ENCODE measurements at regions not wholly inside any gene's neighbourhood (a gene's known extent, or its start where the extent isn't known, plus 50 kb on each side); places are given as distances from the start of the nearest gene placed in this dataset.
"Not testable (repeated sequence)": the region's sequence is repeated elsewhere in the genome, so short reads cannot be mapped to it uniquely, and the experiment has no call there.

DNA sequence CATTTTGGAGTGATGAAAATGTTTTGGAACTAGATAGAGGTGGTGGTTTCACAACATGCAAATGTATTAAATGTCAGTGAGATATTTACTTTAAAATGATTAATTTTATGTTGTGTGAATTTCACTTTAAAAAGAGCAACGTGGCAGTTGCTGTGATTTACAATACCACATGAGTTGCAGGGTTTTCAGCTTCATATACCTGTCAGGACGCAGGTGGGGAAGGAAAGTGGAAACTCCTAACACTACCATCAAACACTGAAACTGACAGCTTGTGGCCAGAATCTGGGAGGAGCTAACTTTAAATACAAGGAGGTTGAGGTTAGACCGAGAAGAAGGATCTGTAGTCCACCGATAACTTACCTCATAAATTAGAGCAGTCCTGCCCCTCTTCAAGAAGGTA is 168.9 kb upstream of the TMEM72 start:
- no peak for DNase-seq (ENCODE audit: low spot score)

DNA sequence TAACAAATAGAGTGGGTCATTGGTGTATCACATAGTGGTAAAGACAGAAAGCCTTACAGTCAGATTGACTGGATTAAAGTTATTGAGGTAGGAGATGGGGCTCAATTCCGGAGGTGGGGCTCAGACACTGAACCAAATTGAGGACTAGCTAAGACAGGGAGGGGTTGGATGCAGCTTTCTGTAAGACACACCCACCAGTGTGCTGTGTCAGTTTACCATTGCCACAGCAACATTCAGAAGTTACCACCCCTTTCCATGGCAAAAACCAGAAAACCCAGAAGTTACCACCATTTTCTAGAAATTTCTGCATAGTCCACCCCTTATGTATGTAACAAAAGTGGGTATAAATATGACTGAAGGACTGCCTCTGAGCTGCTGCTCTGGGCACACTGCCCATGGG is 167.6 kb upstream of the TMEM72 start:
- DNase-seq (ENCODE audit: low spot score), result no peak

DNA sequence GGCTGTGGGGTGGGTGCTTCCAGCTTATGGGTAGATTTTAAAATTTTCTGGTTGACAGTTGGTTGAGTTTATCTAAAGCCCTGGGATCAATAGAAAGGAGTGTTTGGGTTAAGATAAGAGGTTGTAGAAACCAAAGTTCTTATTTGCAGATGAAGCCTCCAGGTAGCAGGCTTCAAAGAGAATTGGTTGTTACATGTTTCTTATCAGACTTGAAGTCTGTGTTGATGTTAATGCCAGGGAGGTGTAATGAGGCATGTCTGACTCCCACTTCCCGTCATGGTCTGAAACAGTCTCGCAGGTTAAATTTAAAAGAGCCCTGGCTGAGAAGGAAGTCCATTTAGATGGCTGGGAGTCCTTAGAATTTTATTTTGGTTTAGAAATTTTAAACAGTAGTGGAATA is 165.2 kb upstream of the TMEM72 start:
- DNase-seq (ENCODE audit: low spot score), result no peak

DNA sequence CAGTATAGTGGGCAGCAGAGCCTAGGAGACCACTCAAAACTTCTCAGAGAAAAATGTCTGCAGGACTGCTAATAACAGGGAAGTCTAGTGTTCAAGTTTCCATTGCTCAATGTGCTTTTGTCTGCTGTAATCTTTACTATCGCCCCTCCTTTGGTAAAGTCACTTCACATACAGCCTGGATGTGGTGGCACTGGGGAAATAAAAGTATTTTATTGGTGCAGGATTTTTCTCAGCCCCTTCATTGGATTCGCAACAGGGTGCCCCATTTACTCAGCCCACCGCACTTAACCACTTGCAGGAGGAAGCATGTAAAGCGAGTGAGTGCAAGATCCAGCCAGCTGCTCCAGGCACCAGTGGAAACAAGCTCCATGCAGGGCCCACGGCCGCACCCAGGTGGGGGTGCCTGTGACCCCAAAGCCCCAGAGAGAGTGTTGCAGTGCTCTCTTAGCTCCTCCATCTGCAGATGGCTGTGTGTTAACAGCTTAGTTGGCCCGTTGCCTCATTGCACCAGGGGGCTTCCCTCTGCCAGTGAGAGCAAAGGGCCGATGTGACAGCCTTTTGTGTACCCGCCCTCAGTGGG is 163.5 kb upstream of the TMEM72 start:
- DNase-seq (ENCODE audit: low spot score), result no peak

DNA sequence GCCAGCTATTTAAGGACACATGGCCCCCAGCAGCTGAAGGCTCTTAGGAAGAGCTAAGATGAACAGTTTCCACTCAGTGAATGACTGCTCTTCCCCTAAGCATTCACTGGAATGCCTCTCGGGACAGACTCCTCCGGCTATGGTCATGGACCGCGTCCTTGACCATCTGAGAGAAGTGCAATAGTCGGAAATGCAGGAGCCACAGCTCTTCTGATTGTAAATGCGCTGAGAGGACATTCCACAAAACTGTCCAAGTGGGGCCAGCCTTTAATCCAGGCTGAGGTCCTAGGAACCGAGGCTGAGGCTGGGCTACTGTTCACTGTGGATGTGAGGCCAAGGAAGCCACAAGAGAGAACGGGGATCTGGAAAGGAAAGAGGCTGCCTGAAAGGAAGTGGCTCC is 162.0 kb upstream of the TMEM72 start:
- no peak for DNase-seq (ENCODE audit: low spot score)

DNA sequence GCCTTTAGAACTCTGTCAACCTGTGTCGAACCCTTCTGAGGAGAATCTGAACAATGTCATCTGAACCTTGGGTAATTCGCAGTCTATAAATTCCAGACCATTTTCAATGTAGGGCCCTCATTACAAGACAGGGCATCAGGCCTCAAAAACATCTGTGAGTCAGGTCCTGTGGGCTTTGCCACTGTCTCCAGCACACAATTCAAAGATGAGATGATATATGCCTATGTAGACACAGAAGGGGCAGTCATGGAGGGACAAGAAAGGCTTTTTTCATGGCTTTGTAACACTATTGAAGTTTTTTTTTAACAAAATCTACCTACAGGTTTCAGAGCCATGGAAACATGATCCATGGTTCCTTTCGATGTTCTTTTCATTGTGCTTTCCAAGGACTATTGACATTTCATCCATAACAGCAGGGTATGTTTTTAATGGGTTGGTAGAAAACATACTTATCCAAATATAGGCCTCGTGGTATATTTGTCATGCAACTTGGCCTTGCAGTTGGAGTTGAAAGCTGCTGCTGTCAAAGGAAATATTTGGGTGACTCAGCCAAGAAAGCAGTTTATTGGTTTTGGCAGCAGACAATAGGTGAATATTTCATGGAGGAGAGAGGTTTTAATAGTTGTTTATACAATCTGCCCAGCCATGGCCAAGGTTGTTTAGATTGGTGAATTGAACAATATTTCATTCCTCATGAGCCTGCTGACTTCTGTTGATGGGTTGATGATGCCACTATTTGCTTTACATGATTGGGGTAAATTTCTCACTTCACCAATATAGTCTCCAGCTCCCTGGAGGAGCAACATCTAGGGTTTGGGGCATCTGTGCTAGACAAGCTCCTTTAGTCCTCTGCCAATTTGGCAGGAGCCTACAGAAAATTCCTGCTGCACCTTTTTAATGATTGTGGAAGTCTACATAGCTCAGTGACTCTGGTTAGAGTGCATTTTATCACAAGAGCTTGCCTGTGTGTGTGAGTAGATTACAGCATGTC is 158.4 kb upstream of the TMEM72 start:
- DNase-seq (ENCODE audit: low spot score), result peak; percentile 19

DNA sequence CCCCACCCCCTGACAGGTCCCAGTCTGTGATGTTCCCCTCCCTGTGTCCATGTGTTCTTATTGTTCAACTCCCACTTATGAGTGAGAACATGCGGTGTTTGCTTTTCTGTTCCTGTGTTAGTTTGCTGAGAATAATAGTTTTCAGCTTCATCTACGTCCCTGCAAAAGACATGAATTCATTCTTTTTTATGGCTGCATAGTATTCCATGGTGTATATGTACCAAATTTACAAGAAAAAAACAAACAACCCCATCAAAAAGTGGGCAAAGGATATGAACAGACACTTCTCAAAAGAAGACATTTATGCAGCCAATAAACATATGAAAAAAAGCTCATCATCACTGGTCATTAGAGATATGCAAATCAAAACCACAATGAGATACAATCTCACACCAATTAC is 156.8 kb upstream of the TMEM72 start:
- not testable (repeated sequence) for DNase-seq (ENCODE audit: low spot score)

DNA sequence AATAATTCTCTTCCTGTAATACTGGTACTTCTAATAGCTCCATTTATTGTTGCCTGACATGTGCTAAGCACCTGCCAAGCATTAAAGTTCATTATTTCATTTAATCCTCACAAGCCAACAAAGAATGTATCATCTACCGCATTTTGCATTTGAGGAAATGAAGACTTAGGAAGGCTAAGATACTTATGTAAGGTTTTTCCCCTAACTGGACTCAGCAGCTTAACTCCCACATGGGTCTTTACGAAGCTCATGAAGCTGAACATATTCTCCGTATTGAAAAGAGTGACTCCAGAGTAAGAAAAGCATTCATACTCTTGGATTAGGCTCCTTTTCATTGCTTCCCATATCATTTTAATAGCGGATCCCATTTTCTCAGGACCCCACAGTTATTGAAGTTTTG is 155.7 kb upstream of the TMEM72 start:
- DNase-seq (ENCODE audit: low spot score), result no peak

DNA sequence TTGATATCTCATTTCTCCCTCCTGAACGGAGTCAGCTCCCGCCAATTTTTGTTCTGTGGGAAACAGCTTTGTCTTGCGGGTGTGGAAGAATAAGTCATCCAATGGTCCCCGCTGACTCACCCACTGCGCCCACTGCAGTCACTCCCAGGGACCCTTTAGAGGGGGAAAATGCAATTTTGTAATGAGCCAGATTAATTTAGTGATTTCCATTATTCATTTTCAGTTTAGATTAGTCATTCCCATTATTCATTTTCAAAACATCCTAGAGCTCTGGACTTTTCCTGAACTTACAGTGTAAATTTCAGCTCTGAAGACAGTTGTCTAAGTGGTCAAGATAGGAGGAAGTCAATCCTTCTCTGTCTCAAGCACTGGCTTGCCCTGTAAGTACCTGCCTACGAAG is 154.9 kb upstream of the TMEM72 start:
- DNase-seq (ENCODE audit: low spot score), result no peak

DNA sequence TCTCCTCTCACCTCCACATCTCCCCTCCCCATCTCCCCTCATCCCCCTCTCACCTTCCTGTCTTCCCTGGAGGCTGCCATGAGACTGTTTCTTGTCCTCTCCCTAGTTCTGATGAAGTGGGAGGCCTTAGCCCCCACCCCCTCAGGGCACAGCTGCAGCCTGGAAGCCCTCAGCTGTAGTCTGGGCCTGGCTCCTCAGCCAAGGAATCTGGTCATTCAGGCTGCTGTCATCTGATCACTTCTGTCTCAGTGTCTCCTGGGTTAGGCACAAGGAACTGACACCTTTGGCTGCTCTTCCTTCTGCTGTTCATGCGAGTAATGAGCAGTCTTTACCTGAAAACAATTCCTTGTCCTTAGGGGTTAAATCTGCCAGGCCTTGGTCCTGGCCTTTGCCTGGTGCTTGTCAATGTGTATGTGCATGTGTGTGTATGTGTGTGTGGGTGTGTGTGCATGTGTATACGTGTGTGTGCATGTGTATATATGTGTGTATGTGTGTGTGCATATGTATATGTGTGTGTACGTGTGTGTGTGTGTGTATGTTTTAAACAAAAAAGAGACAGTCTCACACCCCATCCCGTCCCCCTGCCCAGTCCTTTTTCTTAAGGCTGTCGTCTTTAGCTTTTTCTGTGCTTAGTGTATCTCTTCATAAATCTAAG is 153.5 kb upstream of the TMEM72 start:
- no peak for DNase-seq (ENCODE audit: low spot score)

DNA sequence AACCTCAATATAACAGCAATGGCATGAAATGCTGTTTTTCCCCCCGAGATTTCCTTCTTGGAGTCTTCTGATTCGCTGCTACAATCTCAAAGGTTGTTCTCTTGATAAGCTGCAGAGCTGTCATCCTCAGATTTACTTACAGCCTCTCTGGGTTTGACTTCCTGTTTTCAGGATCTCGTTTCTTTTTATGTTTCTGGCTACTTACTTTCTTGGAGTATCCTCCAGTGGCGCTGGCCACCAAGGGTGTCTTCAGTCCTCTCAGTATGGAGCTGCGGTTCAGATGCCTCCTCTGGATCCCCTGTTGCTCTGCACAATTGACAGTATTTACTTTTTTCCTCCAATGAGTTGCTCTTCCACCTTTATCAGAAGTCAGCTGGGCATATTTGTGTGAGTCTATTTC is 152.0 kb upstream of the TMEM72 start:
- peak; percentile 3 for DNase-seq (ENCODE audit: low spot score)

DNA sequence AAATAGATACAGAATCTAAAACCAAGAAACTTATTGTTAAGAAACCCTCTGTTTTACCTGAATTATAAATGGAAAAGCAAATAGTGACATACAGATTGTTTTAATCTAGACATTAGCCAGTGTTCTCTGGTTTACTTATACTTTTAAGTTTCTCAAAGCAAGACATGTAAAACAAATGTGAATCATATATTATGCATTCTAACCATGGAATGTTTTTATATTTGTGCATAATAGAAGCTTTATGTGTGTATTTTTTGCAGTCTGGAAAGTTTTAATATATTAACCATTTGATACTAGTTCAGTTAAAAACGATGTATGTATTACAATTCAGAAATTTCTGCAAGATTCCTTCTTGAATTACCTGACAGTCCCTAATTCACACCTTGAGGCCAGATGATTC is 150.6 kb upstream of the TMEM72 start:
- no peak for DNase-seq (ENCODE audit: low spot score)

DNA sequence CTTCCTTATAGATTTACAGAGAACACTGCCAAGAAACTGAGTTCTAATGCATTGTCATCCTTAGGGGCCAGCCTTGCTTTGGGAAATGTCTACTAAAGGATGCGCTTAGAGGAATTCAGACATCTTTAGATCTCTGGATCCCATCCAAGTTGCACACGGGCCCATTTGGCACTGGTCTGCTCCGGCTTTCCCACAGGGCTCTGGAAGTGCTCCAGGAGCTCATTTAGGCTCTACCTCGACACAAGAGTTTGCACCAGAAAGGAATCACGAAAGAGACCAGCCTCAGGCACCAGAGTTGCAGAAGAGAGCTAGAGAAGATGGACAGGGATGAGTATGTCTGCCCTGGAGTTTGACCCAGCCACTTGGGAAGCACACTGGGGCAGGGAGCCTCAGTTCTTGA is 150.1 kb upstream of the TMEM72 start:
- no peak for DNase-seq (ENCODE audit: low spot score)

DNA sequence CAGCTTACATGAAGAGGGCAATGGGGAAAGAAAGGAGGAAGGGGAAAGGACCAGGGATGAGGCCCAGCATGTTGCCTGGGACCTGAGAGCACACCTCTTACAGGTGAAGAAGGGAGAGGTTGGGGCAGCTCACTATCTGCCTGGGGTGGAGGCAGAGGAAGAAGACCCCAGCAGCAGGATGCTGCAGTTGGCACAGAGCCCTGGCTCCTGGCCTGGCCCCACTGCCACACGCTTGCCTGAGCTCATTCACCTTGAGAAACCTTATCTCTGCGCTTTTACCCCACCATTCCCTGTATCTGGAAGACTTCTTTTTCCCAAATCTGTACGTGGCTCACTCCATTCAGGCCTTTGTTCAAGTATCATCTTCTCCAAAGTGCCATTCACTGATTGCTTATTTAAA is 147.8 kb upstream of the TMEM72 start:
- no peak for DNase-seq (ENCODE audit: low spot score)

DNA sequence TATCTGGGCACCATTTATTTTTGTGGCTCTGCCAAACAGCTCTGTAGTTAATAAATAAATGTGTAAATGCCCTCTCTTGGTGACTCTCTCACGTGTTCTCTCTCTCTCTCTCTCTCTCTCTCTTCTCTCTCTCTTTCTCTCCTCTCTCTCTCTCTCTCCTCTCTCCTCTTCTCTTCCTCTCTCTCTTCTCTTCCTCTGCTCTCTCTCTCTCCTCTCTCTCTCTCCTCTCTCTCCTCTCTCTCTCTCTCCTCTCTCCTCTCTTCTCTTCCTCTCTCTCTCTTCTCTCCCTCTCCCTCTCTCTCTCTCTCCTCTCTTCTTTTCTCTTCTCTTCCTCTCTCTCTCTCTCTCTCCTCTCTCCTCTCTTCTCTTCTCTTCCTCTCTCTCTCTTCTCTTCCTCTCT is 145.8 kb upstream of the TMEM72 start:
- no peak for DNase-seq (ENCODE audit: low spot score)

DNA sequence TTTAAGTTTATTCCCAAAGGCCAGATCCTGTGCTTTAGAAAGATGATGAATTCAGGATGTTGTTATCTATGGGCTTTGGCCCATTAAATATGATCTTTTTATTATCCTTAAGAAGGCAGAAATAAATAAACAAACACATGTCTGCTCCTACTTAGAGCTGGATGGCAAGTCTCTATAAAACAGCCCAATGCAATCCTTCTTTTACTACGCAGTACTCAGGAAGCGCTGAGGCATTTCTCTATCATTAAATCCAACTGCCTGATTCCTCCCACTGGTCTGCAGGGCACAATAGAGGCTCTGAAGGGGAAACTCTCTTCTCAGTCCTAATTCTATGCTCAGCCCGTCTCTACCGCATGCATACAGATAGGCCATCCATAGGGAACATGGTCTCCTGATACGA is 144.5 kb upstream of the TMEM72 start:
- DNase-seq (ENCODE audit: low spot score), result no peak

DNA sequence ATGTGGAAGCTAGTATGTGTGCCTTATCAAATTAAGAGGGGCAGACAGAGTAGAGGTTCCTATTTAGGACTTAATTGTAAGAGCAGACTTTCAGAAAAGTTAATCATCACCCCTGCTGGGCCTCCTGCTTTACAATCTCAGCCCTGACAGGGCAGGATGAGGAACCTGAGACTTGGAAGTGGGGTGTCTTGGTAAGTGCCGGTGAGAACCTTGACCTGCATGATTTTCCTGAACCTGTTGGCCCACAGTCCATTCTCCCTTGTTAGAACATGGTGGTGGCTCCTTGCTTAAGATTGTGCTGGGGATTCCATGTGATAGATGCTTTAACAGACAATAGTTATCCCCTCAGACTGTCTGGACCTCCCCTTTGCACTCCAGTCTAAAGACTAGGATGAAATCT is 141.7 kb upstream of the TMEM72 start:
- DNase-seq (ENCODE audit: low spot score), result no peak

DNA sequence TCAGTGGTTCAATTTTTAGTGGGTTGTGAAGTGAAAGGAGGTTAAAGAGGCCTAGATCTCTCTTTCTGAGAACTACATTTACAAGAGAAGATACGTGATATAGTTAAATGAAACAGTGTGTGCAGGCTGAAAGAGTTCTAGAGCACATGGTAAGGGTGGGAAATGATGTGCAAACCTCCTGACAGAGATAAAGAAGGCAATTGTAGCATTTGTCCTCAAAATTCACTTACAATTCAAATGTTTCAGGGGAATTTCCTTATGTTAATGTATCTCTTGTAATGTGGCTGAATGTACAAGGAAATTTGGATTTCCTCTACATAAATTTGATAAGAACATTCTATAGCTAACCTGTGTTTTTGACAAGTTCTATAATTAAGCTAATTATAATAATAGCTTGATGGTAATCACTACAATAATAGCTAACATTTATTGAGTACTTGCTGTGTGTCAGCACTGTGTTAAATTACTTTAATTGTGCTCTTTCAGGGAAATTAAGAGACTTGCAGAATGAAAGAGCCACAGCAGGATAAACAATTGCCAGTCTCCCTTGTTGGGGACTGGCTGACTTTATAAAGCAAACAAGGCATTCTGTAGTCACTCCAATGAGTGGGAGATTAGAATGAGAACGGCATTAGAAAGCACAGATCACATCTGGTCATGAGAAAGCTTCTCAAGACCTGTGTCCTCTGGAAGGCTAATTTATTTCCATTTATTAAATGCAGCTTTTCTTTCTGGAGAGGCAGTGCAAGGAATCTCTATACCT is 139.7 kb upstream of the TMEM72 start:
- DNase-seq (ENCODE audit: low spot score), result no peak

DNA sequence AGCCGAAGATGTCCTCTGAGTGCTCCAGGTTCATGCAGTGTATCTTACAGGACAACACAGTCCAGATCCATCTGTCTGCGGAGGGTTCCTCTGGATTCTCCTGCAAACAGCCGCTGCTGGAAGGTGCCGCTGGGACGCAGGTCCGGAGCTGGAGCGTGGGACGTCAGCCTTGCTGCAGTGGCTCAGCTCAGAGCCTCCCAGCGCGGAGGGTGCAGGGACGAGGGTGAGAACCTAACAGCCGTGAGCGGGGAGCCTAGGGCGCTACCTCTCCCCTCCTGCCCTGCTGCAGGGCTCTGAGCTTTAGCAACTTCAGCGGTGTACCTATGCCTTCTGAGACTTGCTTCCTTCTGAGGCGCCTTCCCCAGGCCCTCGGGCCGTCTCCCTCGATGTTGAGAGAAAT is 137.6 kb upstream of the TMEM72 start:
- DNase-seq (ENCODE audit: low spot score), result no peak

DNA sequence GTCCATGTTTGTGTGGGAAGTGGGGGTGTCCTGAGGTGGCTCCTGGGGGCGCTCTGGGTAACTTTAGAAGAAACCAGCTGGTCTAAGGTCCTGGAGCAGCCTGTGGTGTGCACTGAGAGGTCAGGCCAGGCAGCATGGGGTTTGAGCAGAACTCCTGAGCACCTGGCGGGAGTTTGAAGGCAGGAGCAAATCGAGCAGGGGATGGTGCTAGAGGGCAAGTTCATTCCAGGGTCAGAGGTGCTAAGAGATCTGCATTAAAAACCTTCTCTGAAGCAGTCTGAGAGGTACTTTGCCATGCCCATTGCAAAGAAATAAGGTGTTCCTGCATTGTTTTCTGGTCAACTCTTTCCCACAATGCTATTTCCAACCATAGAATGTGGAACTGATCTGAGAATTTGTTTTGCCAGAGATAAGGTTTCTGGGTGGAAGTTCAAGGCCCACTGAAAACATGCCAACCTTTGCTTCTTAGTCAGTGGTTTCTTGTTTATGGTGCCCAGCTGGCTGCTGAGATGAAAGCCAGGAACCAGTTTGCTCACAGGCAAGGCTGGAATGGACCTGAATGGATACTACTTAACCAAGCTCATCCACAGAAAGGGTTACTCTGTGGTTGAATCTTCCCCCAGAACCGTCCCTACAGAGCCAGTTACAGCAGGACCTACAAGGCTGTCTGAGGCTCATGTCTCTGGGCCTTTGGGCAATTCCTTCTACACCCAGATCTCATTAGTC is 136.3 kb upstream of the TMEM72 start:
- DNase-seq (ENCODE audit: low spot score), result no peak

DNA sequence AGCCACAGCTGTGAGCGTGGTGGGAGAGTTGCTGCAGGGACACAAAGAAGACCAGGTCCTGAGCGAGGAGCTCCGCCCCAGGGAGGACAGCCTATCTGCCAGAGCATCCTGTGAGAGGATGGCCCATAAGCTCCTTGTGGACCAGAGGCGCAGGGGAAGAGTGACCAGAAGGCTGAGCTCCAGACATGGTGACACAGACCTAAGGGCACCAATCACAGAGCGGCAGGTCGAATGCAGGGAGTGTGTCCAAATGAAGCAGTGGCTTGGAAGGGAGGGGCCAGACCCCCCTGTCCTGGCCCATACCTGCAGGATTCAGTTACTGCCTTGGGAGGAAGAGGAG is 135.8 kb upstream of the TMEM72 start:
- no peak for DNase-seq (ENCODE audit: low spot score)

DNA sequence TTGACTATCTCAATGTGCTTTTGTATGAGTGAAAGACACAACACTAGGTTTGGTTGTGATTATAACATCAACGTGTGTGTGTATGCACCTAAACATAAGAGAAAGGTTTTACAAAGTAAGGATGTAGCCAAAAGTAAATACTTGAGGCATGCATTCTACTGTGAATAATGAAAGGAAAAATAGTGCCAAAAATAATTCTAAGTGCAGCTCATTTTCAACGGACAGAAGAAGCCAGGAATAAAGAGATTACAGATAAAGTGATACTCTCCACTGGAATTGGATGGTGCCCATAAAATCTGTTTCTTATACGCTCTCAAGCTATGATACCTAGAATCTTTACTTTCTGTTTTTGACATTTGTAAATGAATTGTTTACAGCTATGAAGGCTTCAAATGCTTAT is 135.0 kb upstream of the TMEM72 start:
- DNase-seq (ENCODE audit: low spot score), result no peak

Data from pons (tissue), 1 donor.